ENCODE measurements at regions not wholly inside any gene's neighbourhood (a gene's known extent, or its start where the extent isn't known, plus 50 kb on each side); places are given as distances from the start of the nearest gene placed in this dataset.

DNA sequence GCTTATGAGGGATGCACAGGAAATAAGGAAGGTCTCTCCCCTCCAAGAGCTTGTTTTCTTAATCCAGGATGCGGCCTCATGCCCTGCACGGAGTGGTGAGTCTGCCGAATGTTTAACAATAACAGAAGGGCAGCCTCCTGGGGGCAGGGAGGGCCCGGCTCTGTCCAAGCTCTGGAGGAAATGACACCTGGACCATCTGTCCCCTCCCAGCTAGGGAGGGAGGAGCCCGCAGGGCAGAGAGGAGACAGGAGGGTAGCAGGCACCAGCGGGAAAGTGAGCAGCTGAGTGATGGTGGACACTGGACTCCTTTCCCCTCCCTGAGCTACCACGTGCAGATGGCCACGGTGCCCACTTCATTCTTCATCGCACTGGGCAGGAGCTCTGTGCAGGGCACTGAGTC lies 398.2 kb upstream of the MYT1L start:
- peaks cover 4% of the 10 kb centered on the region; the same call in 1 of the 2 replicates for H4K20me1 ChIP-seq (replicated peaks; ENCODE audit: control insufficient read depth, insufficient read depth, low read length)
- FAIRE-seq (no peak), DNase-seq (ENCODE audit: extremely low read depth in 1 of 4, low spot score in 3 of 4) (no peak), ATAC-seq (no peak)
- peaks cover 5% of the 10 kb centered on the region for H3K9me1 ChIP-seq (ENCODE audit: control insufficient read depth, insufficient read depth, low read length)
- H3K9me3 ChIP-seq (replicated peaks; ENCODE audit: control insufficient read depth, insufficient read depth, low read depth, low read length), result no peaks in the 10 kb centered on the region
- H3K79me2 ChIP-seq (ENCODE audit: control insufficient read depth, insufficient read depth, low read length), result no peaks in the 10 kb centered on the region
- TF ChIP-seq PHF8 (IDR thresholded peaks at IDR 0.05; ENCODE audit: borderline replicate concordance, low read length), result no peak
- TF ChIP-seq, protein P1, sequence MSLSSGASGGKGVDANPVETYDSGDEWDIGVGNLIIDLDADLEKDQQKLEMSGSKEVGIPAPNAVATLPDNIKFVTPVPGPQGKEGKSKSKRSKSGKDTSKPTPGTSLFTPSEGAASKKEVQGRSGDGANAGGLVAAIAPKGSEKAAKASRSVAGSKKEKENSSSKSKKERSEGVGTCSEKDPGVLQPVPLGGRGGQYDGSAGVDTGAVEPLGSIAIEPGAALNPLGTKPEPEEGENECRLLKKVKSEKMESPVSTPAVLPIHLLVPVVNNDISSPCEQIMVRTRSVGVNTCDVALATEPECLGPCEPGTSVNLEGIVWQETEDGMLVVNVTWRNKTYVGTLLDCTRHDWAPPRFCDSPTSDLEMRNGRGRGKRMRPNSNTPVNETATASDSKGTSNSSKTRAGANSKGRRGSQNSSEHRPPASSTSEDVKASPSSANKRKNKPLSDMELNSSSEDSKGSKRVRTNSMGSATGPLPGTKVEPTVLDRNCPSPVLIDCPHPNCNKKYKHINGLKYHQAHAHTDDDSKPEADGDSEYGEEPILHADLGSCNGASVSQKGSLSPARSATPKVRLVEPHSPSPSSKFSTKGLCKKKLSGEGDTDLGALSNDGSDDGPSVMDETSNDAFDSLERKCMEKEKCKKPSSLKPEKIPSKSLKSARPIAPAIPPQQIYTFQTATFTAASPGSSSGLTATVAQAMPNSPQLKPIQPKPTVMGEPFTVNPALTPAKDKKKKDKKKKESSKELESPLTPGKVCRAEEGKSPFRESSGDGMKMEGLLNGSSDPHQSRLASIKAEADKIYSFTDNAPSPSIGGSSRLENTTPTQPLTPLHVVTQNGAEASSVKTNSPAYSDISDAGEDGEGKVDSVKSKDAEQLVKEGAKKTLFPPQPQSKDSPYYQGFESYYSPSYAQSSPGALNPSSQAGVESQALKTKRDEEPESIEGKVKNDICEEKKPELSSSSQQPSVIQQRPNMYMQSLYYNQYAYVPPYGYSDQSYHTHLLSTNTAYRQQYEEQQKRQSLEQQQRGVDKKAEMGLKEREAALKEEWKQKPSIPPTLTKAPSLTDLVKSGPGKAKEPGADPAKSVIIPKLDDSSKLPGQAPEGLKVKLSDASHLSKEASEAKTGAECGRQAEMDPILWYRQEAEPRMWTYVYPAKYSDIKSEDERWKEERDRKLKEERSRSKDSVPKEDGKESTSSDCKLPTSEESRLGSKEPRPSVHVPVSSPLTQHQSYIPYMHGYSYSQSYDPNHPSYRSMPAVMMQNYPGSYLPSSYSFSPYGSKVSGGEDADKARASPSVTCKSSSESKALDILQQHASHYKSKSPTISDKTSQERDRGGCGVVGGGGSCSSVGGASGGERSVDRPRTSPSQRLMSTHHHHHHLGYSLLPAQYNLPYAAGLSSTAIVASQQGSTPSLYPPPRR (CRISPR knock-in tag; IDR thresholded peaks at IDR 0.05; ENCODE audit: borderline replicate concordance), result no peak
- no peak for TF ChIP-seq TOE1 (IDR thresholded peaks at IDR 0.05; ENCODE audit: borderline replicate concordance)
- no peak for TF ChIP-seq TOE1 (CRISPR knock-in tag; IDR thresholded peaks at IDR 0.05; ENCODE audit: borderline replicate concordance, low read depth)
- TF ChIP-seq DPF2 (IDR thresholded peaks at IDR 0.05), result no peak
- TF ChIP-seq, protein P2, sequence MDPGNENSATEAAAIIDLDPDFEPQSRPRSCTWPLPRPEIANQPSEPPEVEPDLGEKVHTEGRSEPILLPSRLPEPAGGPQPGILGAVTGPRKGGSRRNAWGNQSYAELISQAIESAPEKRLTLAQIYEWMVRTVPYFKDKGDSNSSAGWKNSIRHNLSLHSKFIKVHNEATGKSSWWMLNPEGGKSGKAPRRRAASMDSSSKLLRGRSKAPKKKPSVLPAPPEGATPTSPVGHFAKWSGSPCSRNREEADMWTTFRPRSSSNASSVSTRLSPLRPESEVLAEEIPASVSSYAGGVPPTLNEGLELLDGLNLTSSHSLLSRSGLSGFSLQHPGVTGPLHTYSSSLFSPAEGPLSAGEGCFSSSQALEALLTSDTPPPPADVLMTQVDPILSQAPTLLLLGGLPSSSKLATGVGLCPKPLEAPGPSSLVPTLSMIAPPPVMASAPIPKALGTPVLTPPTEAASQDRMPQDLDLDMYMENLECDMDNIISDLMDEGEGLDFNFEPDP (CRISPR knock-in tag; IDR thresholded peaks at IDR 0.05), result no peak
- TF ChIP-seq, protein P3, sequence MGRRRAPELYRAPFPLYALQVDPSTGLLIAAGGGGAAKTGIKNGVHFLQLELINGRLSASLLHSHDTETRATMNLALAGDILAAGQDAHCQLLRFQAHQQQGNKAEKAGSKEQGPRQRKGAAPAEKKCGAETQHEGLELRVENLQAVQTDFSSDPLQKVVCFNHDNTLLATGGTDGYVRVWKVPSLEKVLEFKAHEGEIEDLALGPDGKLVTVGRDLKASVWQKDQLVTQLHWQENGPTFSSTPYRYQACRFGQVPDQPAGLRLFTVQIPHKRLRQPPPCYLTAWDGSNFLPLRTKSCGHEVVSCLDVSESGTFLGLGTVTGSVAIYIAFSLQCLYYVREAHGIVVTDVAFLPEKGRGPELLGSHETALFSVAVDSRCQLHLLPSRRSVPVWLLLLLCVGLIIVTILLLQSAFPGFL (CRISPR knock-in tag; IDR thresholded peaks at IDR 0.05), result no peak
- TF ChIP-seq SNRNP70 (optimal IDR thresholded peaks at IDR 0.05; ENCODE audit: low read depth, low read length), result no peak
- no peak for TF ChIP-seq ZBED1 (IDR thresholded peaks at IDR 0.05)
- TF ChIP-seq, protein P4, sequence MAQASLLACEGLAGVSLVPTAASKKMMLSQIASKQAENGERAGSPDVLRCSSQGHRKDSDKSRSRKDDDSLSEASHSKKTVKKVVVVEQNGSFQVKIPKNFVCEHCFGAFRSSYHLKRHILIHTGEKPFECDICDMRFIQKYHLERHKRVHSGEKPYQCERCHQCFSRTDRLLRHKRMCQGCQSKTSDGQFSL (CRISPR knock-in tag; IDR thresholded peaks at IDR 0.05), result no peak
- TF ChIP-seq, protein P4 (tag; IDR thresholded peaks at IDR 0.05), result no peak
- TF ChIP-seq SAP30 (IDR thresholded peaks at IDR 0.05; ENCODE audit: borderline replicate concordance, insufficient read depth, low read depth, low read length, poor library complexity, severe bottlenecking), result no peak
- TF ChIP-seq IRF2 (CRISPR knock-in tag; IDR thresholded peaks at IDR 0.05), result no peak
- no peak for TF ChIP-seq POLR2H (tag; IDR thresholded peaks at IDR 0.05; ENCODE audit: low read depth)
- no peak for TF ChIP-seq SMAD1 (IDR thresholded peaks at IDR 0.05; ENCODE audit: low read depth, low read length, partially characterized antibody)
- intact Hi-C loops (cut with micrococcal nuclease) (no loop called here), in situ Hi-C loops (cut with MboI) (no loop called here)
- H3K9ac ChIP-seq (ENCODE audit: insufficient read depth in 1 of 2, low read depth in 2 of 2, low read length in 2 of 2), result no peak overlapping the region
- WGBS (ENCODE audit: insufficient coverage, low coverage, missing lambda C conversion rate), result 0% methylated on average over 7 of the region's 9 CpGs
- H2AFZ ChIP-seq (ENCODE audit: low read depth, low read length), result no peak overlapping the region
- H3K27me3 ChIP-seq (ENCODE audit: control insufficient read depth in 2 of 2, insufficient read depth in 2 of 2, low read length in 2 of 2), result peaks cover 16 to 75% of the 10 kb centered on the region in 2 experiments
- no TSS peak for BruUV-seq (replicated peaks)
- ChIA-PET POLR2A (interaction anchor here (0.7 kb wide), 2 partner anchors 23 to 164 kb away, joined by 3 read pairs; no protein-coding TSS in a partner anchor), CTCF (ENCODE audit: low intra/inter-chr PET ratio) (no interaction called here)
- no peak overlapping the region for H3K4me3 ChIP-seq
- no peaks in the 10 kb centered on the region for H3K4me1 ChIP-seq (replicated peaks in 1 of 2; ENCODE audit: control insufficient read depth in 2 of 2, insufficient read depth in 2 of 2, low read length in 2 of 2)
- H3K36me3 ChIP-seq (ENCODE audit: control insufficient read depth, insufficient read depth, low read length), result no peaks in the 10 kb centered on the region
- H3K27ac ChIP-seq (ENCODE audit: extremely low read depth, low read depth, low read length), result no peak overlapping the region
- H3K4me2 ChIP-seq (ENCODE audit: insufficient read depth, low read length), result no peak overlapping the region

All from K562 (cell line).